NCI-H1092 treated with DMSO at 0.1 percent for 48 hours (cell line): ENCODE measurements at regions not wholly inside any gene's neighbourhood (a gene's known extent, or its start where the extent isn't known, plus 50 kb on each side); places are given as distances from the start of the nearest gene placed in this dataset.
"Not testable (repeated sequence)": the region's sequence is repeated elsewhere in the genome, so short reads cannot be mapped to it uniquely, and the experiment has no call there.

ENCODE experiments used
- DNase-seq: peaks from one replicate; lab custom pipeline; 2025; lab: John Stamatoyannopoulos, UW

GRCh38 chr18:59848002-59848401, 51.8 kb upstream of the PMAIP1 start:
- no peak for DNase-seq

- not testable (repeated sequence) for DNase-seq
Measured at GRCh38 chr18:59847491-59847846, 52.3 kb upstream of the PMAIP1 start.

- no peak for DNase-seq
Measured at GRCh38 chr18:59846814-59847490, 52.8 kb upstream of the PMAIP1 start.

- DNase-seq, result no peak
Measured at GRCh38 chr18:59842947-59843346, 56.8 kb upstream of the PMAIP1 start.

GRCh38 chr18:59839931-59840685, 59.7 kb upstream of the PMAIP1 start:
- no peak for DNase-seq

- no peak for DNase-seq
Measured at GRCh38 chr18:59839246-59839645, 60.5 kb upstream of the PMAIP1 start.

- DNase-seq, result peak; percentile 78
Measured at GRCh38 chr18:59837586-59837985, 62.2 kb upstream of the PMAIP1 start.

- no peak for DNase-seq
Measured at GRCh38 chr18:59835605-59836379, 64.0 kb upstream of the PMAIP1 start.

GRCh38 chr18:59834267-59834666, 65.5 kb upstream of the PMAIP1 start:
- DNase-seq, result no peak

GRCh38 chr18:59833785-59834184, 66.0 kb upstream of the PMAIP1 start:
- no peak for DNase-seq

- peak; percentile 76 for DNase-seq
Measured at GRCh38 chr18:59823596-59824195, 76.1 kb upstream of the PMAIP1 start.

GRCh38 chr18:59822612-59823550, 76.9 kb upstream of the PMAIP1 start:
- no peak for DNase-seq

- no peak for DNase-seq
Measured at GRCh38 chr18:59821983-59822382, 77.8 kb upstream of the PMAIP1 start.

GRCh38 chr18:59820663-59821062, 79.1 kb upstream of the PMAIP1 start:
- no peak for DNase-seq

- DNase-seq, result no peak
Measured at GRCh38 chr18:59818769-59819168, 81.0 kb upstream of the PMAIP1 start.

GRCh38 chr18:59814891-59815290, 84.9 kb upstream of the PMAIP1 start:
- DNase-seq, result no peak

- DNase-seq, result no peak
Measured at GRCh38 chr18:59813942-59814341, 85.9 kb upstream of the PMAIP1 start.

GRCh38 chr18:59810735-59811520, 88.9 kb upstream of the PMAIP1 start:
- DNase-seq, result no peak

GRCh38 chr18:59810183-59810582, 89.6 kb upstream of the PMAIP1 start:
- no peak for DNase-seq

- no peak for DNase-seq
Measured at GRCh38 chr18:59802031-59802430, 97.8 kb upstream of the PMAIP1 start.

GRCh38 chr18:59801576-59801975, 98.2 kb upstream of the PMAIP1 start:
- DNase-seq, result no peak
